CD8-positive, alpha-beta memory T cell (primary cell): ENCODE measurements at regions not wholly inside any gene's neighbourhood (a gene's known extent, or its start where the extent isn't known, plus 50 kb on each side); places are given as distances from the start of the nearest gene placed in this dataset.

ENCODE experiments used
- CTCF ChIA-PET: fragments of 350-600 bp; sonication (Branson Sonifier 250); formaldehyde crosslinking; loops from one replicate; lab custom pipeline; 2021; ENCODE audit warnings: antibody characterized with exemption; lab: Charles Lee
- POLR2A ChIA-PET: fragments of 350-600 bp; sonication (Branson Sonifier 250); formaldehyde crosslinking; loops from one replicate; lab custom pipeline; 2021; ENCODE audit warnings: antibody characterized with exemption; lab: Charles Lee
- DNase-seq, 5 donors: peaks; one replicate each; pipeline versions ENCODE4 v3.0.0 to v3.0.0-alpha.2; 2020 to 2022; ENCODE audit warnings: mixed read lengths in 1 of 5
- H3K27ac ChIP-seq: one replicate; pipeline ENCODE4 v1.7.0; 2013; ENCODE audit warnings: low read depth, mild to moderate bottlenecking, low read length, moderate library complexity
- H3K27me3 ChIP-seq: 2 replicates; pipeline ENCODE4 v1.7.0; 2013; ENCODE audit warnings: low read length, mild to moderate bottlenecking; ENCODE audit not compliant: insufficient read depth, poor library complexity, severe bottlenecking
- H3K36me3 ChIP-seq: 2 replicates; pipeline ENCODE4 v1.7.0; 2013; ENCODE audit warnings: mild to moderate bottlenecking, low read length, moderate library complexity; ENCODE audit not compliant: insufficient read depth
- H3K4me1 ChIP-seq: 2 replicates; pipeline ENCODE4 v1.7.0; 2013; ENCODE audit warnings: mild to moderate bottlenecking, low read length, moderate library complexity; ENCODE audit not compliant: insufficient read depth
- H3K4me3 ChIP-seq: 2 replicates; pipeline ENCODE4 v1.7.0; 2013; ENCODE audit warnings: mild to moderate bottlenecking, low read length
- H3K9me3 ChIP-seq: 2 replicates; pipeline ENCODE4 v1.7.0; 2013; ENCODE audit warnings: mild to moderate bottlenecking, low read length
- H3K27ac Mint-ChIP-seq, 8 donors: one replicate each; pipeline ENCODE4 v1.8.0; 2020 to 2021; ENCODE audit warnings: mixed read lengths in 8 of 8, mild to moderate bottlenecking in 6 of 8, inconsistent platforms in 3 of 8, moderate library complexity in 3 of 8
- H3K27me3 Mint-ChIP-seq, 2 donors: one replicate each; pipeline ENCODE4 v1.8.0; 2020 to 2021; ENCODE audit warnings: mixed read lengths in 2 of 2, mild to moderate bottlenecking in 1 of 2, moderate library complexity in 1 of 2
- H3K36me3 Mint-ChIP-seq, 3 donors: one replicate each; pipeline ENCODE4 v1.8.0; 2020 to 2021; ENCODE audit warnings: mixed read lengths in 3 of 3, inconsistent platforms in 1 of 3, mild to moderate bottlenecking in 1 of 3
- H3K4me1 Mint-ChIP-seq, 3 donors: one replicate each; pipeline ENCODE4 v1.8.0; 2020 to 2021; ENCODE audit warnings: mixed read lengths in 3 of 3, inconsistent platforms in 1 of 3, mild to moderate bottlenecking in 1 of 3
- H3K4me3 Mint-ChIP-seq, 7 donors: one replicate each; pipeline ENCODE4 v1.8.0; 2020 to 2021; ENCODE audit warnings: mixed read lengths in 7 of 7, mild to moderate bottlenecking in 6 of 7, moderate library complexity in 4 of 7, inconsistent platforms in 2 of 7
- H3K9me3 Mint-ChIP-seq, 5 donors: one replicate each; pipeline ENCODE4 v1.8.0; 2020 to 2022; ENCODE audit warnings: mixed read lengths in 5 of 5, mild to moderate bottlenecking in 3 of 5, moderate library complexity in 2 of 5, inconsistent platforms in 1 of 5

- Mint-ChIP-seq H3K36me3 (no peaks in the 10 kb centered on the region), H3K4me1 (no peaks in the 10 kb centered on the region), H3K4me3 (no peak overlapping the region), H3K9me3 (peaks cover 0 to under 1% (median 0%) of the 10 kb centered on the region in 5 donors), H3K27me3 (peaks cover 0 to 3% of the 10 kb centered on the region in 2 donors), H3K27ac (no peak overlapping the region)
- H3K4me1 ChIP-seq, result no peaks in the 10 kb centered on the region
- DNase-seq, result no peak
- ChIA-PET POLR2A (no interaction called here), CTCF (no interaction called here)
- no peak overlapping the region for H3K27ac ChIP-seq
- H3K36me3 ChIP-seq, result no peaks in the 10 kb centered on the region
- H3K9me3 ChIP-seq, result no peaks in the 10 kb centered on the region
- H3K27me3 ChIP-seq, result no peaks in the 10 kb centered on the region
- no peak overlapping the region for H3K4me3 ChIP-seq
These were observed 399.0 kb upstream of the CADM1 start for GRCh38 chr11:115903179-115903578.

DNA sequence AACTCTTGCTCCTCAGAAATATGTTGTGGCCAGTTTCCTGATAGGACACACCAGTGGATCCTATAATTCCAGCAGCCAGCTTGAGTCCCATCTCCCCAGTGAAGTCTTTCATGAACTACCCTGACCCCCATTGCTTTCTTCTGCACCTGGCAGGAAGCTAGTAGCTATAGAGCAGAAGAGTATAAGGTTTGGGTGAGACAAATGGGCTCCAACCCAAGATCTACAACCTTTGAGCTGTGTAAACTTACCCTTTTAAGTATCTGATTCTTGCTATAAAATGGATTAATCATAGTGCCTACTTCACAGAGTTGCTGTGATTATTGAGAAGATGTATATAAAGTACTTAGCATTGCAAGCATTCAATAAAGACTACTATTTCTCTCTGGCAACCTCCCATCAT is 396.9 kb upstream of the CADM1 start:
- H3K4me1 ChIP-seq, result no peaks in the 10 kb centered on the region
- Mint-ChIP-seq H3K4me1 (no peaks in the 10 kb centered on the region), H3K9me3 (peaks cover 0 to 2% (median 0%) of the 10 kb centered on the region in 5 donors), H3K36me3 (no peaks in the 10 kb centered on the region), H3K27me3 (peaks cover 0 to 1% of the 10 kb centered on the region in 2 donors), H3K4me3 (no peak overlapping the region), H3K27ac (no peak overlapping the region)
- POLR2A ChIA-PET, result no interaction called here
- H3K36me3 ChIP-seq, result no peaks in the 10 kb centered on the region
- no peaks in the 10 kb centered on the region for H3K27me3 ChIP-seq
- no peak overlapping the region for H3K27ac ChIP-seq
- CTCF ChIA-PET, result interaction anchor here (1.1 kb wide), 1 partner anchor 14 kb away, joined by 3 read pairs; no protein-coding TSS in a partner anchor
- H3K9me3 ChIP-seq, result no peaks in the 10 kb centered on the region
- no peak for DNase-seq
- no peak overlapping the region for H3K4me3 ChIP-seq

GRCh38 chr11:115900111-115900510 is 395.9 kb upstream of the CADM1 start:
- H3K27me3 ChIP-seq, result no peaks in the 10 kb centered on the region
- ChIA-PET CTCF (interaction anchor here (1.1 kb wide), 1 partner anchor 13 kb away, joined by 3 read pairs; no protein-coding TSS in a partner anchor), POLR2A (no interaction called here)
- Mint-ChIP-seq H3K27ac (no peak overlapping the region), H3K36me3 (no peaks in the 10 kb centered on the region), H3K4me3 (no peak overlapping the region), H3K9me3 (peaks cover 0 to 2% (median 0%) of the 10 kb centered on the region in 5 donors), H3K4me1 (no peaks in the 10 kb centered on the region), H3K27me3 (peaks cover 0 to 1% of the 10 kb centered on the region in 2 donors)
- no peaks in the 10 kb centered on the region for H3K9me3 ChIP-seq
- no peaks in the 10 kb centered on the region for H3K4me1 ChIP-seq
- no peaks in the 10 kb centered on the region for H3K36me3 ChIP-seq
- DNase-seq, result no peak
- no peak overlapping the region for H3K27ac ChIP-seq
- H3K4me3 ChIP-seq, result no peak overlapping the region

DNA sequence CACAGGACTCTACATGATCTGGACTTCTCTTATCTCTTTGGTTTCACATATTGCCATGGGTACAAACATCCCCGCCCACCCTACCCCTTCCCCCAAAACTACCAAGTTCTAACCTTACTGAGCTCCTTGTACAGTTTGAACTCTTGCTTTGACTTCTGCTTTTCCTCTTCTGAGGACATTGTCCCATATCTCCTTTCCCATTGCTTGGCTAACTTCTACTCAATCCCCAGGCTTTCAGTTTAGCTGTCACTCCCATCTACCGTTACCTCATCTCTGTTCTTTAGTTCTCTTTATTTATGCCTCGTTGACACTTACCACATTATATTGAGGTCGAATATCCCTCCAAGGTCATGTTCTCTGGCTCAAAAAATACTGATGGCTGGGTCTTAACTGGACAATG is 393.5 kb upstream of the CADM1 start:
- Mint-ChIP-seq H3K4me3 (no peak overlapping the region), H3K4me1 (no peaks in the 10 kb centered on the region), H3K36me3 (no peaks in the 10 kb centered on the region), H3K27ac (no peak overlapping the region), H3K9me3 (peaks cover 0 to 2% (median 0%) of the 10 kb centered on the region in 5 donors), H3K27me3 (peaks cover 0 to 1% of the 10 kb centered on the region in 2 donors)
- no peaks in the 10 kb centered on the region for H3K4me1 ChIP-seq
- ChIA-PET CTCF (no interaction called here), POLR2A (no interaction called here)
- H3K27ac ChIP-seq, result no peak overlapping the region
- H3K36me3 ChIP-seq, result no peaks in the 10 kb centered on the region
- DNase-seq, result no peak
- no peaks in the 10 kb centered on the region for H3K27me3 ChIP-seq
- no peak overlapping the region for H3K4me3 ChIP-seq
- no peaks in the 10 kb centered on the region for H3K9me3 ChIP-seq

GRCh38 chr11:115896084-115896483 is 391.9 kb upstream of the CADM1 start:
- DNase-seq, result no peak
- Histone ChIP-seq H3K36me3 (no peaks in the 10 kb centered on the region), H3K27me3 (no peaks in the 10 kb centered on the region), H3K4me1 (no peaks in the 10 kb centered on the region), H3K9me3 (no peaks in the 10 kb centered on the region), H3K27ac (no peak overlapping the region), H3K4me3 (no peak overlapping the region)
- Mint-ChIP-seq H3K27me3 (peaks cover 0 to 3% of the 10 kb centered on the region in 2 donors), H3K27ac (no peak overlapping the region), H3K9me3 (peaks cover 0 to 2% (median 0%) of the 10 kb centered on the region in 5 donors), H3K4me1 (no peaks in the 10 kb centered on the region), H3K36me3 (no peaks in the 10 kb centered on the region), H3K4me3 (no peak overlapping the region)
- ChIA-PET POLR2A (no interaction called here), CTCF (no interaction called here)

DNA sequence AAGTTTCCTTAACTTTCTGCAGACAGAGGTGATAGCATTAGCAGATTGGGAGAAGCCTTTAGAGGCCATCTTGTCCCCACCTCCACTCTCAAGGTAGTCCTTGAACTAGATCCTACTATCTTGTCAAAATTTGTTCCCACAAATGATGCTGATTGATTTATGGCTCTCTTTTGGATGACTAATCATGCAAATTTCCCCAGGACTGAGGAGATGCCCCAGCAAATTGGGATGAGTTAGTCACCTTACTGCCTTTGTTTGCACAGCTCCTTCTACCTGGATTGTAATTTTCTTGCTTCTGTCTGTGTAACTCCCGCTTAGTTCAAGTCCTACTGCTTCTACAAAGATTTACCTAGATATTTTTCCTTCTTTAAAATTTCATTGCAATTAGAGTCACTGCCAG is 391.4 kb upstream of the CADM1 start:
- H3K36me3 ChIP-seq, result no peaks in the 10 kb centered on the region
- no peak overlapping the region for H3K27ac ChIP-seq
- H3K36me3 Mint-ChIP-seq, result no peaks in the 10 kb centered on the region
- ChIA-PET POLR2A (no interaction called here), CTCF (no interaction called here)
- H3K4me1 Mint-ChIP-seq, result no peaks in the 10 kb centered on the region
- no peak overlapping the region for H3K27ac Mint-ChIP-seq
- no peak overlapping the region for H3K4me3 ChIP-seq
- peaks cover 0 to 3% of the 10 kb centered on the region in 2 donors for H3K27me3 Mint-ChIP-seq
- peaks cover 0 to 2% (median 0%) of the 10 kb centered on the region in 5 donors for H3K9me3 Mint-ChIP-seq
- H3K27me3 ChIP-seq, result no peaks in the 10 kb centered on the region
- H3K4me1 ChIP-seq, result no peaks in the 10 kb centered on the region
- no peak overlapping the region for H3K4me3 Mint-ChIP-seq
- DNase-seq, result no peak
- H3K9me3 ChIP-seq, result no peaks in the 10 kb centered on the region

- no peaks in the 10 kb centered on the region for H3K4me1 ChIP-seq
- Mint-ChIP-seq H3K27me3 (peaks cover 0 to 3% of the 10 kb centered on the region in 2 donors), H3K4me3 (no peak overlapping the region), H3K9me3 (peaks cover 0 to 2% (median 0%) of the 10 kb centered on the region in 5 donors), H3K27ac (no peak overlapping the region), H3K36me3 (no peaks in the 10 kb centered on the region), H3K4me1 (no peaks in the 10 kb centered on the region)
- no peaks in the 10 kb centered on the region for H3K9me3 ChIP-seq
- no peaks in the 10 kb centered on the region for H3K27me3 ChIP-seq
- POLR2A ChIA-PET, result no interaction called here
- no peak overlapping the region for H3K4me3 ChIP-seq
- DNase-seq, result no peak
- CTCF ChIA-PET, result no interaction called here
- H3K36me3 ChIP-seq, result no peaks in the 10 kb centered on the region
- no peak overlapping the region for H3K27ac ChIP-seq
These were observed 390.0 kb upstream of the CADM1 start for GRCh38 chr11:115894176-115894575.

GRCh38 chr11:115893461-115894099 is 389.4 kb upstream of the CADM1 start:
- Histone ChIP-seq H3K27me3 (no peaks in the 10 kb centered on the region), H3K9me3 (no peaks in the 10 kb centered on the region), H3K4me1 (no peaks in the 10 kb centered on the region), H3K36me3 (no peaks in the 10 kb centered on the region), H3K27ac (no peak overlapping the region), H3K4me3 (no peak overlapping the region)
- peaks cover 0 to 2% (median 0%) of the 10 kb centered on the region in 5 donors for H3K9me3 Mint-ChIP-seq
- ChIA-PET POLR2A (no interaction called here), CTCF (no interaction called here)
- peaks cover 0 to 3% of the 10 kb centered on the region in 2 donors for H3K27me3 Mint-ChIP-seq
- no peaks in the 10 kb centered on the region for H3K36me3 Mint-ChIP-seq
- DNase-seq, result no peak
- no peaks in the 10 kb centered on the region for H3K4me1 Mint-ChIP-seq
- H3K4me3 Mint-ChIP-seq, result no peak overlapping the region
- no peak overlapping the region for H3K27ac Mint-ChIP-seq
